HG02884 (cell line): ENCODE measurements at regions not wholly inside any gene's neighbourhood (a gene's known extent, or its start where the extent isn't known, plus 50 kb on each side); places are given as distances from the start of the nearest gene placed in this dataset.

Experiments used
- ATAC-seq: cut with Tn5 transposase; IDR thresholded peaks from one replicate; pipeline ENCODE4 v1.9.1; 2021; ENCODE audit warnings: mild to moderate bottlenecking, moderate library complexity; ENCODE audit not compliant: unreplicated experiment

DNA sequence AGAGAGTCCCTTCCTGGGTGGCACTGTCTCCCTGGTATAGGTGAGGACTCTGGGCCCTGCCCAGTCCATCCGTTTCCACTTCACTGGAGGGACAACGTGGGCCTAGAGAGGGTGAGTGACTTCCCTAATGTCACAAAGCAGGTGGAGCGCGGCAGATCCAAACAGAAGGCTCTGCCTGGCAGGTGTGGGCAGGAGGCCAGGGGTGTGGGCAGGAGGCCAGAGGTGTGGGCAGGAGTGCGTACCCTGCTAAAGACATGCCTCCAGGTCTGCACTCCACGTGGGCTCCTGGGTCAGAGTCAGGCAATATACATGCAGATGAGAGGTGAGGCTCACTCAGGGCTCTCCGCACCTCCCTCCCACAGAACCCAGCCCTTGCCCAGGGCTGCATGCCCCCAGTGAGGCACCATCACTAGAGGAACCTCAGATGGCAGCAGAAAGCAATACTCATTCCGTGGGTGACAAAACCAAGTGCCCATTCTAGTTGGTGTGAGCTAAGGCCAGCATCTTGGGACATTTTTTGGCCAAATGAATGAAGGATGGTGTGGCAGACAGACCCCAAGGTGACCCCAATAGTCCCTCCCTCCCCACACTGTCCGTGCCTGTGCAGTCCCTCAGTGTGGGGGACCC, 271.6 kb upstream of the RTL1 start:
- no peak for ATAC-seq

DNA sequence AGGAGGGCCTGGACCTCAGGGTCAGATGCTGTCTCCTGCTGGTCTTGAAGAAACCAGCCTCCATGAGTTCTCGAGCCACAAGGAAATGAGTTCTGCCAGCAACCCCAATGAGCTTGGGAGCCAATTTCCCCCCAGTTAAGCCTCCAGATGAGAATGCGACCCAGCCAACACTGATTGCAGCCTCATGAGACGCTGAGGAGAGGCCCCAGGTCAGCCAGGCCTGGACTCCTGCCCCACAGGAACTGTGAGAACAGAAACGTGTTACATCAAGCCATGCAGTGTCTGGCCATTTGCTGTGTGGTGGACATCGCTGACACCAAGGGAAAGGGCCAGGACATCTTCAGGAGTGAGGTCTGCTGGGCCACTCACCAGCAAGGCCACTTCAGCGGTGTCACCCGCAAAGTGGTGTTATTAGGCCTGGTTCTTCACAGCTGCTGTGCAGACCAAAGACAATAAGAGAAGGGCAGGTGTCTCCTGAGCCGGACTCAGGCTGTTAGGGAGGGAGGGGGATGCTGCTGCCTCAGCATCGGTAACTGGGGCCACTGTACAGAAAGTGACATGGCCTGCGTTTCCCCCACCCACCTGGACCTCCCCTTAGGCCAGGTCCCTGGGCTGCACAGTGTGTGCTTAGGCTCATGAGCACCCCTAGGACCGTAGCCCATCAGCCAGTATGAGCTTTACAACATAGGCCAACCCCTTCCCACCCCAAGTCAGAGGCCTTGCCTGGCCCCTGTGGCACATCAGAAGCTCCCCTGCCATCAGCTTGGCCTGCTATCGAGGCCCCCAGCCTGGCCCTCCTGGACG, 272.4 kb upstream of the RTL1 start:
- ATAC-seq = no peak

DNA sequence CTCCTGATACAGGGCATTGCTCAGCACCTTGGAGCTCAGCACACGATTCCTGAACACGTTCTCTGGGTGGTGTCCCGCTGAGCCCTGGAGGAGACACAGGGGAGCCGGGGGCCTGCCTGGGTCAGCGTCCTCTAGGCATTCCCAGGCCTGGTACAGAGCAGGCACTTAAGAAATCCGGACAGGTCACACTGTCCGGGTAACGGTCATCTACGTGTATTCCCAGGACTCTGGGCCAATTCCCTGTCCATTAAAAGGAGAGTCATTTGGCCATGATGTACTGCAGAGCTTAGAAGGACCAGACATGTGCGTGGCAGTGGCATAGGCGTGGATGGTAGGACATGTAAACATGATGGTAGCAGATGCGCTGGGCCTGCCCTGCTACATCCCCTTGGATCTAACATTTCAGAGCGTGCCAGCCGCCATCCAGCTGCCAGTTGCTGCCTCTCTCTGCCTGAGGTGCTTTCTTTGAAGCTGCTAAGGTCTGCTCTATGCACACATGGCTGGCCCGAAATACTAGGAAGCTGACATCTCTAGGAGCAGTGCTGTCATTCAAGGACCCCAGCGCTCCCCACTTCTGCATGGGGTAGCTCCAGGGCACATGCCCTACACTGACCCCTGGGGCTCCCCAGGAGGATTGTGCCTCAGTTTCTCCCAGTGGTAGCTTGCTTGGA, 273.1 kb upstream of the RTL1 start:
- no peak for ATAC-seq

DNA sequence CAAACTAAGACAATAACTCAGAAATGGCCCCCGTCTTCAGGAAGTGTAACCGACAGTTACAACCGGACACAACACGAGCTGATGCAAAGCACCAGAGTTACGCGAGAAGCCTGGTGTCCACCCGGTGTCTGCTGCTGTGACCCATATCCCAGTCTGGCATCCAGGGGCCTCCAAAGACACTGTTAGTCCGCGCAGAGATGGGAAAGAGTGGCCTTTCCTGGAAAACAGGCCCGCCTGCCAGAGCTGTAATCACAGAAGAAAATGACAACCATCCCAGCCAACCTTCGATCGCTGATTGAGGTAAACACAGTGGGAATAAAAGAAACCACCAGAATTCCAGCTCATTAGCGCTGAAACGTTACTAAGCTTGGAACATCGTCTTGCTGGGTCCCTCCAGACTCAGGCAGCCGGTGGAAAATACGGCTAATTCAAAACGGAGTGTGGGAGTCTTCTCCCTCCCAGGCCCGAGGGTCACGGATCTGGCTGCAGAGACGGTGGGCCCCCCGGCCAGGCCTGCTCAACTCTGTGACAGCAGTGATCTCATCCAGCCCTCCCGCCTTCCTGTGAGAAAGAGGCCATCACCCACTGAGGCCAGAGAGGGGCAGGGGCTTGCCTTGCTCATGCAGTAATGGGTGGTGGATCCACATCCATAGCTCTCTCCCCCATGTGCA, 273.9 kb upstream of the RTL1 start:
- ATAC-seq = no peak

DNA sequence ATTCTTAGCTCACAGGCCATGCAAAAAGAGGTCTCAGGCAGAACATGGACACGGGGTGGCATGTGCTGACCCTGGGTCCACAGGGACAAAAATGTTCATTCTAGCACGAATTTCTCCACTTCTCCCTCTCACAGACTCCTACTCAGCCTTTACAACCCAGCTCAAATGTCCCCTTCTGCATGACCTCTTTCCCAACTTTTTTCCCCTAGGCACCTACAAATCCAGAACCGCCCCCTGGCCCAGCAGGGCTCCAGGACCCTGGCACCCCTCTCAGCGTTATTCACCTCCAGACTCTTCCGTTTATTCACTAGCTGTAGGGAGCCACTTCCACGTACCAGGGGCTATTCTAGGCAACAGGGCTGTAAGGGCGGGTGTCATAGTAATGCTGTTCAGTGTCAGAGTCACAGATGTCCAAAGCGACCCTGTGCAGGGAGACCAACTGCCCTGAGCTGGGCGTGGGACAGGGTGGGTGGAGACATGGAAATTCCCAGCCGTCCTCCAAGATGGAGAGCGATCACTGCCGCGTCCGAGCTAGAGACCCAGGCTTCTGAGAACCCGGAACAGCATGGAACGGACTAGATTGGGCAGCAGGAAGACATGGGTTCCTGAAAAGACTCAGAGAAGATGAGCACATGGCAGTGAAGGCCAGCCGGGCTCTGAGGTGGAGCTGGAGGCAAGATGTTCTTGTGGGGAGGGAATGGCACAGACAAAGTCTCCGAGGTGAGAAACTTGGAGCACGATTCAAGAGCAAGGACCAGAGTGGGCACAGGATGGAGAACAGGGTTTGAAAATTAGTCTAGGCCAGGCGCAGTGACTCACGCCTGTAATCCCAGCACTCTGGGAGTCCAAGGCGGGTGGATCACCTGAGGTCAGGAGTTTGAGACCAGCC, 274.9 kb upstream of the RTL1 start:
- ATAC-seq = no peak

DNA sequence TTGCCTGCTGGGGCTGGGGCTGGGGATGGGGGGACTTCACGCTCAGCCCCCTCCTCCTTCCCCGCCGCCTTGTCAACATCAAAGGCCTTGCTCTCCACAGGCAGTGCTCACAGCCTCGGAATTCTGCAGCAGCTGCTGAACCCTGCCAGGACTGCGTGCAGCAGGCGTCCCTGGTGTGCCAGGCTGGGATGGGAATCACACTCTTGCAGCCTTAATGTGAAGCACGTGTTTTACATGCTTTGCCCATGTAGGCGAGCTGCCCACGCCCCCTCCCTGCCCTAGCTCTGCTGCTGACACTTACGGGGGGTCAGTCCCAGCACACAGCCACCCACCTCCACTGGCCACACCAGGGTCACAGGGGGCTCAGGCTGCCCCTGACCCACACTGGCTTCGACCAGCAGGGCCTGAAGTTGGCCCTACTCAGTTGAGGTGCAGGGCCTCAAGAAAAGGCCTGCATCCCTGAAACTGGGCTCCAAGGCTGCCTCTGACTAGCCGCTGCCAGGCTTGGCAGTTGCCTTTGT, 276.2 kb upstream of the RTL1 start:
- ATAC-seq = no peak

DNA sequence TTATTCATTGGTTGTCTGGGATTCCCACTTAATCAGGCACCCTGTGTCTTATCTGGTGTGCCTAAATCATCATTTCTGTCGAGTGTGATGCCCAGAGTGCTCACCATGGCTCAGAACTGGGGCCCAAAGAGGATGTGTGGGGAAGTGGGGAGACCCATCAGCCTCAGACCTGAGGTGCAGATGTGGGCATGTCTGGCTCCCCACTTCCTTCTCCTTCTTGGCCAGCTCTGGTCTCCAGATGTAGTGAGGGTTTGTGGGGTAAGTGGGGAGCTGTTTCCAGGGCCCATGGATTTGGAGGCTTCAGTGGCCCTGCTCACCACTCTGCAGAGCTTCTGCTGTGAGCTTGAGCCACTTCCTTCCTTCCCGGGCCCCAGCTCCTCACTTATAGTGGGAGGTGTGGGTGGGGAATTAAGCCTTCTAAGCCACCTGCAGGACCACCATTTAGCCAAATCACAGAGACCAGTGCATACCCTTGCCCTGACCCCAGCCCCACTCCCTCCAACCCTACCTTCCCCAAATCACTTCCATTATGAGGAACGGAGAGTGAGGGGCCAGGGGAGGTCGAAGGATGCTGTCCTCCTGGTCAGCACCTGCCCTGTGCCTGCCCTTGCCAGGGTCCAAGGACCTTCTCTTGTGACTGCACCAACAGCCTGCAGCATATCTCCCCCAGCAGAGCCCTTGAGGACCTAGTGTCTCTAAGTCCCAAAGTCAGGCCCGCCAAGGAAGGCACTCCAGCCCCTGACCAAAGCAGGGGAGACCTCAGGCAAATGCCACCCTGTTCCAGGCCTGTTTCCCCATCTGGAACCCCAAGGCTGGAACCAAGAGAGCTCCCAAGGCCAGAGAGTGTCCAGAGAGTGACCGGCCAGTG, 278.2 kb upstream of the RTL1 start:
- ATAC-seq = no peak

DNA sequence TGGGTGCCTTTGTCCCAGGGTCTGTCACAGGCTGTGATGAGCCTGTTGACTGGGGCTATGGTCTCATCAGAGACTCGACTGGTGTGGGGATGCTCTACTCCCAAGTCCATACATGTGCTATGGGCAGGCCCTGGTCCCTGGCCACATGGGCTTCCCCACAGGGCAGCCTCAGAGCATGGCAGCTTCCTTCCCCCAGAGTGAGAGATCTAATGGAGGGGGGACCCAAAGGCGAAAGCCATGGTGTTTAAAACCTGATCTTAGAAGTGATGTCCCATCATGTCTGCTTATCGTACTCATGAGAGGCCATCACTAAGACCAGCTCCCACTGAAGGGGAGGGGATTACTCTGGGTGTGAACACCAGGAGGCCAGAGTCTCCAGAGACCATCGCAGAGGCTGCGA, 279.0 kb upstream of the RTL1 start:
- no peak for ATAC-seq

DNA sequence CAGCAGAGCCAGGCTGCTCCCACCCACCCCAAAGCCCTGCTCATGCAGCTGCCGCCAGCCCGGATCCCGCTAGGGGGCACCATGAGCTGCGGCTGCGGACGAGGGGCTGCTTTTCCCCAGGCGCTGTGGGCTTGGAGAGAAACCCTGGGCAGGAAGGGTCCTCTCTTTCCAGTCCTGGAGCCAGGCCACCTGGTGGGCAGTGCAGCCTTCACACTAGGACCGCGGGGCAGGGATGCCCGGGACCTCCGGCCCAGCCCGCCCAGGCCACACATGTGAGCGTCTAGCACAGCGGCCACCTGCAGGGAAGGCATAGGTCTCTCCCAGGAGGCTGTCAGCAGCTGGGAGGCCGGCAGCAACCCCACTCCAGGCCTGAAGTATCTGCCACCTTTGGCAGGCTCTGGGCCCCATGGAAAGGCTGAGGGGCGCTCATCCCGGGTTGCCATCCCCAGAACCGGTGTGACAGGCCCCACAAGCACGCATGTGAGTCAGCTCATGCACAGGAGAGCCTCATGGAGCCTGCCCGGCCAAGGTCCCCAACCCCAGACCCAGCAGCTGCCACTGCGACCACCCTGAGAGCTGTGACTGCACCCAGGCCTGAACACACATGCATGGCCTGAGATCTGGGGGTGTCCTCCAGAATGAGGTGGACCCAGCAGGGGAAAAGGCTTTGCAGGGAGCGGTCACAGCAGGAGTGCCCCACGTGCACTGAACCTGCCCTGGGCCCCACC, 280.0 kb upstream of the RTL1 start:
- ATAC-seq = no peak

DNA sequence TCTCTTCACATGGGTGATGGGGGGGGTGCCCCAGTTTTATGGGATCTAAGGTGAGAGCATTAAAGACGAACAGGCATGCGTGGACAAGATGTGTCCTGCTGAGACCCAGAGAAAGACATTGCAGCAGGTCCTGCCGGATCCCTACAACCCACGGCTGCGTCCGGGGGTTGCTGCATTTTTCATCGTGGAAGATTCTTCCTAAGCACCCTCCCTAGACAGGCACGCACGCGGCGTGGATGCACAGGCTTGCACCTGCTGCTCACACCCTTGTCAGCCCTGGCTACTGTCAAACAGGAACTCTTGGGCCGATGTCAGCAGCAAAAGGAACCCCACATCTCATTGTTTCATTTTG, 280.6 kb upstream of the RTL1 start:
- no peak for ATAC-seq

DNA sequence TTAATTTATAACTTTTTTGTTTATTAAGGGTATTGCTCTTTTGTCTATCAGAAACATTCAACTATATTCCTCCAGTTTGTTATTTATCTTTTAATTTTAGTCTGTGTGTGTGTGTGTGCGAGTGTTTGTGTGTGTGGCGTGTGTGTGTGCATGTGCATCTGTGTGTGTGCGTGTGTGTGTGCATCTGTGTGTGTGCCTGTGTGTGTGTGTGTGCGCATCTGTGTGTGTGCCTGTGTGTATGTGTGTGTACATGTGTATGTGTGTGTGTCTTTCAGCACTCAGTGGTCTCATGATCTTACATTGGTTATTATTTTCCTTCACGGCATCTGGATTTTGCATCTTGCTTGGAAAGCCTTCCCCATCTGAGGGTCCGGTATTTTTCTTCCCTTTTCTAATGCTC, 281.1 kb upstream of the RTL1 start:
- no peak for ATAC-seq

DNA sequence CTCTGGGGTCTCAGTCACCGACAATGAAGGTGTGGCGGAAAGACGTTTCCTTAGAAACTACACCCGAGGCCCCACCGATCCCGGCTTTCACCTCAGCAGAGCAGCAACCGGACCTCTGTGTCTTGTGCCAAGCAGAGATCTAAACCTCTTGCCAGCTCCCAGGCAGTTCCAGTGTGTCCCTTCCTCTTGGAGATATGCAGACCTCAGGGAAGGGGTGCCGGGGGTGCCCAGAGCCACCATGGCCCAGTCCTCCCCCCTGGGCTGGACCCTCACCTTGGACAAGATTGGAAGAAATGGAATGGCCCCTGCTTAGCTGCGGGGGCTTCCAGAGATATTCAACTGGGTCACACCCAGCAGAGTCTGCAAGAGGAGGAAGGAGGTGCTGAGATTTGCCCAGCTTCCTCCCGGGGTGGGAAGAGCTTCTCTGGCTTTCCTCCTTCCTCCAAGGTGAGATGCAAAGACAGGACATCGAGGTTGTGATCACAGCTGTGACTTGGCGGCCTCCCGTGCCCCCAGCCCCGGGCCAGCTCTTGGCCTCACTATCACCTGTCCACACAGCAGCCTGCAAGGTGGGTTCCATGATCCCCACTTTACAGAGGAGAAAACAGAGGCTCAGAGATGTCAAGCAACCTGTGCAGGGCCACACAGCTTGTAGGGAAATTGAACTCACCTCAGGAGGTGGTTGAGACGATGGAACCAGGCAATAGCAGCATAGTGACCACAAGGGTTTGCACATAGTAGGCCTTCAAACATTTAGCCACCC, 281.7 kb upstream of the RTL1 start:
- no peak for ATAC-seq

DNA sequence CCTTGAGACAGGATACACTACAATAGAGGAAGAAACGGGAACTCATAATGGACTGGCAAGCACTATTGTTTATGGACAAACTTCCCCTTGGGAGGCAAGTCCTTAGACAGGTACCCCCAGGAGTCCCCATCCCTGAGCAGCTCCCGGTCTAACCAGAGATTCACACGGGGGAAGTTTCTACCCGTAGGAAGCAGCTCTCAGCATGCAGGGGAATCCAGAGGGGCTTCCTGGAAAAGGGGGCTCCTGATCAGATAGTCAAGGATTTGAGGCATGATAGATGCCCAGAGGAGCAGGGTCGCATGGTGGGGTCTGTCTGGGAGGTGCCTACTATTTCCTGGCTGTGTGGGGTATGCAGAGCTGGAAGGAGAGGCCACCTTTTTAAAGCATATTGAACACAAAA, 282.4 kb upstream of the RTL1 start:
- ATAC-seq = no peak

DNA sequence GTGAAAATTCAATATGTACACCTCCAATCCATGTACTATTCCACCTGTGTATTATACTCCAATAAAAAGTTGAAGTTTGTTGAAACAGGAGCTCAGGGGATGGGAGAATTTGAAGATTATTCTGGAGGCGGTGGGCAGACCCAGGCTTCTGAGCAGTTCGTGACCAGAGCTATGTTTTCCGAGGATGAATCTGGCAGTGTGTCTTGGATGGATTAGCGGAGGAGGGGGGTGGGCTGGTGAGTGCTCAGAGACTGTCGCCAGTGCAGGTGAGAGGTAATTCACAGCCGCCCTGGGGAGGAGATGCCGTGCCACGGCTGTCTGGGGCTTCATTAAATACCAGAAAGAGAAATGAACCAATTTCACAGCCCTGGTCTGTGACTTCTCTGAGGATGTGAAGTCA, 283.0 kb upstream of the RTL1 start:
- no peak for ATAC-seq

DNA sequence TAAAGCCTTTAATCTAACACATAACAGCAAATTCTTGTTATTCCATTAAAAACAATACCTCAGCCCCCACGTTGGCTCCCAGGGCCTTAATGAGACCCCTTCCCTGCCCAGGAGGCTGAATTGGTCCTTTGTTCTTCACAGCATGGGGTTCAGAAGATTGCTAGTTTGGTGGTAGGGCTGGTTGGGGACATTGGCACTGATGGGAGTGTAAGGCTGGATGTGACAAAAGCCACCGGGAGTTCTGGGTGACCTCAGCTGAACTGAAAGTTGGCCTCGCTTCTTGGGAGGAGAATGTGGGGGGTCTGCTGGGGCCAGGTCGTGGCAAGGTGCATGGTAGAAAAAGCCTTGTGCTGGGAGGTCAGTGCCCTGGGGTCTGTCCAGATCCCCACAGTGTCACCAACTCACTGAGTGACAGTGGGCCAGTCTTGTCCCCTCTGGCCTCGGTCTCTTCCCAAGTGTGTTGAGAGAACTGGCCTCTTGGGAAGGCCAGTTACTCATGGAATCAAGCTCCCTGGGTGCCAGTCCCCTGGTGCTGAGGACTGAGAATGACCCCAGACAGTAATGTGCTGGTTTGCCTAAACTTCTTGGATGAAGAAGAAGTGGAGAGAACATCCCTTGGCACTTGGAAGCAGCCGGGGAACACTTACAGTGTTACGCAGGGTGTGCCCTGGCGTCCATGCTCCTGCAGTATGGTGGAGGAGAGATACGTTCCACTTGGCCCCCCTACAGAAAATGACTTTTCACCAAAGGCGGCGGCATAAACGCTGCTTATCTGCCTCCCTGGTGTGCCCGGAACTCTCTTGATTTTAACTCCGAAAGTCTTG, 283.7 kb upstream of the RTL1 start:
- ATAC-seq = no peak

DNA sequence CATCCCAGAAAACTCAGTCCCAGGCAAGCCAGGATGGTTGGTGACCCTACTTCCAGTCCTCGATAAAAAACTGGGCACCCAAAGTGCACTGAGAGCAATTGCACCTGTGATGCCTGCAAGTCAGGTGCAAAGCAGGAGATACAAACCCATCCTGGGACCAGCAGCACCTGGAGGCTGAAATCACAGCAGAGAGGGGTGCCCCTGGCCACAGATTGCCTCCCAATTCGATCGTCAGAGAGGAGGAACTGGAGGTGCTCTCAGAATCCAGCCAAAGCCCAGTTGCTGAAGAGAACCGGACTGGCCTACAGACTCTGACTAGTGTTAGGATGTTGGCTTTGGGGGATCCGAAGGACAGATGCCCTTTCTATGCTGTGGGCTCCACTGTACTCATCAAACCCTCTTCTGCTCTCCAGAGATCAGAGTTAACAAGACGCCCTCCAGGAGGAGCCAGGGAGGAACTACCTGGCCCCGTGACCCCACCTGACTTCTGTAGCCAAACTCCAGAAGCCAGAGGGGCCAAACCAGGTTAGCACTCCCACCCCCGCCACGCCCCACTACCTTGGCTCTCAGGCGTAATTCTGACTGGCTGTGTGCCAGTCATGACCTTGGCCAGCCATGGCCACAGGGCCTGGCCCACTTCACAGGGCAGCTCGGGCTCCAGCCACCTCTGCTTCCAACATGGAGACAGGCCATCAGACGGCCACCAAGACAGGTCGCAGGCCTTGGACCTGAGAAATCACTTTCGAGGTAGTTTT, 284.5 kb upstream of the RTL1 start:
- no peak for ATAC-seq

DNA sequence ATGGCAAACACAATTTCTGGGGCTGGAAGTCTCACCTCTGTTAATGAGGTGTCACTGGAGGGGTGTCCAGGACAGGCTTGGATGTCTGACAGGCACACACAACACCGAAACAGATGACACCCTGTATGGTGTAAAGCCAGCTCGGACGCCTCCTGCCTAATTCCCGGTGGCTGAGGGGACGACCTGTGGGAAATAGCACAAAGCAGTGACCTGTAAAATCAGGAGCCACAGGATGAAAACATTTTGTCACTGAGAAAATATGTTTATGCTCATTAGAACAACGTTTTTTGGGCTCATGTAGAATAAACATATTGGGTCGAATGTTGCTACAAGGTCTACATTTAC, 285.0 kb upstream of the RTL1 start:
- ATAC-seq = no peak
